Stimulated activated CD4-positive, alpha-beta T cell treated with anti-CD3 and anti-CD28 coated beads, Interleukin-4, amount 100 ng/mL, for 1 hour (primary cell): ENCODE measurements at regions not wholly inside any gene's neighbourhood (a gene's known extent, or its start where the extent isn't known, plus 50 kb on each side); places are given as distances from the start of the nearest gene placed in this dataset.
A peak's percentile ranks its signal among the peaks of the same experiment; 100 is the strongest.

Experiments used
- DNase-seq: peaks from one replicate; pipeline ENCODE4 v3.0.0-alpha.2; 2020

DNA sequence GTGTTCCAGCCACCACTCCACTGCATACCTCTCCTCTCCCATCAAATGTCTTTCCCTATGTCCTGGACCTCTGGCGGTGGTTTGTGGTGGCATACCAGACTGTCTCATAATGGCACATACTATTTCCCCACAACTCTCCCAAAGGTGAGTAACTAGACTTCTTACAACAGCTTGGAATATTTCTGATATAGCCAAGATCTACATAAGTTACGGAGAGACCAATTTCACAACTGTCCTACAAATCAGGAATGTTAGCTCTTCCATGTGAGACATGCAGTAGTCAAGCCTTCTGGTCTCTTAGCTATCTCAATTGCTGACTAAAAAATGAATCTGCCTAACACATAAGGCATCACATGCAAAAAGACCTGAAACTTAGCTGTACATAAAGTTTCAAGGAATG, 588.9 kb downstream of the RNF144B start:
- DNase-seq = no peak

DNA sequence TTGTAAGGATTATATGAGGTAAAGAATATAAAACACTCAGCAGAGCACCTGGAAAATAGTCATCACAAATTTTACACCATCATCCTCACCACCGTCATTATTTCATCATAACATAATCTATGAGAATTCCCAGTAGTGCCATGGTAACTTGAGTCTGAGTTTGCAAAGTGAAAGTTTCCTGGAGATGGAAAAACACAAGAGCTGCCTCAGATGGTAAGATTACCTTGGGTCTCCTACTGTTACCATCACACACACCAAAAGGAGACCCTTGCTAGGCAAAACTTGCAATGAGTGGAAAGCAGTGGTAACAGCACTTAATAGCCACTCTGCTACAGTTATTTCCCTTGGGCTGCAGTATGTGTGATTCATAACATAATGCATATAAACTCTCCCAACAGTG, 589.8 kb downstream of the RNF144B start:
- DNase-seq = no peak

DNA sequence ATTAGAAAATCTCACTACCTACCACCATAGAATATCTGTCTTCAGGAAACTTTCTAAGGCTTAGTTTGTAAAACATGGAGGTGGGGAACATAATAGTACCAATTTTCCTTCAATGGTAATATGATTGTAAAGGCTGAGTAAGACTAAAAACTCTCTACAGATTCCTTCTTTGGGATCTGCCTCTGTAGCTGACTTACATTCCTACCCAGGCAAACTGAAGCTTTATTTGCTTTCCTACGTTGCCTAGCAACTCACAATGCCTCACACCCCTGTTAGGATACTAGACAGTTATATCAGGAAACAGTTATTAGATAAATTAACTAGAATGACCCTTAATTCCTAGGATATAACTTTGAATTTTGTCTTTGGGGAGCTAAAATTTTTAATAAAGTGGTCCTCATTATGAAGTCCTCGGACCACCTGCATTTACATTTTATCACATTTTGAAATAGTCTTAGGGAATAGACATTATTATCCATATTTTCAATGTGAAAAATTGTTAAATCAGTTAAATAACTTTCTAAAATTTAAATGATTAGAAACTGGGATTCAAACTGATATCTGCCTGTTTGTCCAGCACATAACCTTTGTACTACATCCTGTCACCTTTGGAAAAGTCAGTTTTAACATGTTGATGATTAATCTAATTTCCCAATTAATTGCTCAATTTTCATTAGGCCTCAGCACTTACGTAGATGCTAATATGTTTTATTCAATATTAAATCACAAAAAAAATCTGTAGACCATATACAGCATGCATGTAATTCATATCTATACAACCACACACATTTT, 591.4 kb downstream of the RNF144B start:
- no peak for DNase-seq

DNA sequence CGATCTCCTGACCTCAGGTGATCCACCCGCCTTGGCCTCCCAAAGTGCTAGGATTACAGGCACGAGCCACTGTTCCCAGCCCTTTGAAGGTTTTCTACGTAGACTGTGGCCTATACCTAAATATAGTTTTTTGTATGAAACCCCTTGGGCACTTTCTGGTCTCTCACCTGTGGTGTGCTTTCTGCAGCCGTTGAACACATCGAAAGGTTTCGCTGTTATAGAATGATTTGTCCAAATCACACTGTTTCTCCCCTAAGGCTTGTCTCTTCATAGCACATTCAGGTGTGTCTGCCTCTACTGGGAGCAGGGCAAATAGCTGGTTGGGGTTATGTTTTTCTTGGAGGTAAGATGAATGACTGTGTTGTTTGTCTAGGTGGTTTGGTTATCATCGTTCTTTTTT, 597.9 kb downstream of the RNF144B start:
- no peak for DNase-seq

DNA sequence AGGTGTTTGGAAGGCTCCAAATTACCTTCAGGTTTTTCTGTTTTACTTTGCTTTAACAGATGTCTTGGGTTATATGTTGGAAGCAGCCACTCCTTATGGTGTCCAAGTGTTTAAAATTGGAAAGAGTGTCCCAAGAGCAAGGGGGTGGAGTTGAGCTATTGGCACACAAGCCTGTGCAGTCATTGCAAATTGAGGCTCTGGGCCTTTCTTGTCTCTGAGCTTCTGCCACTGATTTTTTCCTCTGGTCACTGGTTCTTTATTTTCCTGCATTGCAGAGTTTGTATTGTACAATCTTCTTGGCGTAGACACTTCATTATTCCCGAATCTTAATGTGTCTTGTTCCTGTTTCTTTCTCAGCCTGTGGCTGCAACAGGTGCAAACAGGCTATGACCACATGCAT, 598.8 kb downstream of the RNF144B start:
- no peak for DNase-seq

DNA sequence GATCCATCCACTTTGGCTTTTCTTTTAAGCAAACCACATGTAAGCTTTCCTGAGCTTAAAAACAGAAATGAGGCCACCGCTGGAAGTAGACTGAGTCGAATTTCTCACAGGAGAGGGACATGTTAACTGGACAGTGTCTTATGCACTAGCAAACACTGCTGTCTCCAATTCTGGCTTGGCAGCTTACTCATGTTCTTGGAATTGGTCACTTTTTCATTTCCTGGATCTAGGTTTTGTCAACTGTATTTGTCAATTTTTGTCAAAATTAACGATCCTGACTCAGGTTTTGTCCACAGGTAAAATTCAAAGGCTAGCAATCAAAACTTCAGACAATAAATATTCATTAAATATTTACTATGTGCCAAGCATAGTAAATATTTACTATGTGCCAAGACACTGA, 601.5 kb downstream of the RNF144B start:
- no peak for DNase-seq

DNA sequence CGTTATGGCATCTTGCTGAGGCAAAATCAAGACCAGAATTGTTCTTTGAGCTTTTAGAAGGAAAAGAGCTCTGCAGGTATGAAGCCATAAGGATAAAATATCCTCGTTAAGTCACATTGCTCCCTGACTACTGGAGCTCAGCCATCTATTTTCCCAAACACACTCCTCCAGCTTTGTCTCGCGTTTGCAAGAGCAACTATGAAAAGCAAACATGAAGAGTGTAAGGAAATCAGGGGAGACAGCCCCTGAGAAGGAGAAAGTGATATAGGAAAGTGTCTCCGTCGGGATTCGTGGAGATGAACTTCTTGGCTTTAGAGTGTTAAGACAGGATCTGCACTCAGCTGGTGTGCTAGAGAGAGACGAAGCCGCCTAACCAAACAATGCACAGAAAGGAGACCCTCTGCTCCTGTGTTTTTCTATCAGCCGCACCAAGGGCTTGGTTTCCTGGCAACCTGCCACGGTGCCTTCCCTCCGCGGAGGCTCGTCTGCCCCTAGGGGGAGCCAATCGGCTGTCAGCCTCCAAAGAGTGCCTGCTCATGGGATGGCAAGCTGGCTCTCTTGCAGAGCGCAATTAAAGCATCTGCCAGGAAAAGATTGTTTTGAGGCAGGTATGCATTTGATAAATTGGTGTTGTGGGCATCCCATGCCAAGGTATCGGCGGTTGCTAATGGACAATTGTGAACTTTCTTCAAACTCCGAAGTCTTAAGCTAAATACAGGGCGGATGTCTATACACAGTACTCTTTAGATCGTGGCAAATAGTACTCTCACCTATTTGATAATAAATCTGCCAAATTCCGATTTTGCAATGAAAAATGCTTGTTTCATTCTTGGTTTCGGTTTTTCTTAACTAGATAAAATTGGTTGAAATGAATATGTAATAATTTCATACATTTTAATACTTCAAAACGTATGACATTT, 603.2 kb downstream of the RNF144B start:
- DNase-seq = peak; percentile 15

DNA sequence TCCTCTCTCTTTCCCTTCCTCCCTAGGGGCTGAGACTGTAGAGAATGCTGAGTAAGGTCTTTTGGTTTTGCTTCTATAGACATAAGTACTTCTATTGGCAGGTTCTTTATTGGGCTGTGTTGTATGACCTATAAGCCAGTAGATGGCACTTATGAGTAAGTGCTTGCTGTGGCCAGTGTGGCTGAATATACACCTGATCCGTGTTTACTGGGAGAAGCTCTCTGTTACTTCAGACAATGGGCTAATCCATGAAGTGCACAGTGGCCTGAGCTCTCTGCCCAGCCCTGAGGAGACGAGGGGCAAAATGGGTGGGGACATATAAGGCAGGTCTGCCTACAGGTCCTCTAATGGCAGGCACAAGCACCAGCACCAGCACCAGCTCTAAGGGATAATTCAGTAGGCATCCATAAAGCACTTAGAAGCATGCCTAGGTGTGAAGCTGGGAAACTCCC, 610.3 kb downstream of the RNF144B start:
- DNase-seq = no peak

DNA sequence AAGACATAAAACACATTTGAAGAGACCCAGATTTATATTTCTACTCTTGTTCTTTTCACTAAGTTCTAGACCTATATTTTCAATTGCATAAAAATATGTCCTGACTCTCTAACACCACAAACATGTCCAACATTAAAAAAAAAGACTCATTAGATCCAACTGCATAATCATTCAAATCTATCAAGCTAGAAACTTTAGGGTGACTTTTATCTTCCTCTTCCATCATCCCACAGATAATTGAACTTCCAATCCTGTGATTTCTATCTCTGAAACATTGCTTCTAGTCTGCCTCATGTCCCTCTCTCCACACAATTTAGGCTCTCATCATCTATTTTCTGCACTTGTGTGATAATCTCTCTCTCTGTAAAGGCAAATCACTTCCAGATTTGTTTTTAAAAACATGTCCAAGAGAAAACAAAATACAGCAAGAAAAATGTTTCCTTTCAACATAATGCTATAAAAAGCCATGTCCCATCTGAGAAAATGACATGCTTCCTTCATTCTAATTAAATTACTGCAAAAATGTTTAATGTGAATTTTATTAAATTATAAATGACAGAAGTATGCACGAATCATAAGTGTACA, 615.9 kb downstream of the RNF144B start:
- DNase-seq = no peak

DNA sequence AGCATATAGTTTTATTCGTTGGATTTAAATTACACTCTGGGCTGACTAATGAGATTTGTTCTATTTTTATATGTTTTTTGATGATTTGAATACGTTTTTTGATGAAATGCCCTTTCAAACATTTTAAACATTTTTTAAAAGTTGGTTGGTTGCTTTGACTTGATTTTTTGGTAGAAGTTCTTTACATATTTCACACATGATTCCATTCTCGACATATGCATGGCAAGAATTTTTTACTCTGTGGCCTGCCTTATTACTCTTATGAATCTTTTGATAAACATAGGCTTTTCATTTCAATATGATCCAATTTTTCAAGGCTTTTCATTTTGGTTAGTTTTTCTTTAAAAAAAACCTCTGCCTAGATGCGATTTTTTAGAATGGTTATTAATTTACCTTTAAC, 617.0 kb downstream of the RNF144B start:
- DNase-seq = no peak

DNA sequence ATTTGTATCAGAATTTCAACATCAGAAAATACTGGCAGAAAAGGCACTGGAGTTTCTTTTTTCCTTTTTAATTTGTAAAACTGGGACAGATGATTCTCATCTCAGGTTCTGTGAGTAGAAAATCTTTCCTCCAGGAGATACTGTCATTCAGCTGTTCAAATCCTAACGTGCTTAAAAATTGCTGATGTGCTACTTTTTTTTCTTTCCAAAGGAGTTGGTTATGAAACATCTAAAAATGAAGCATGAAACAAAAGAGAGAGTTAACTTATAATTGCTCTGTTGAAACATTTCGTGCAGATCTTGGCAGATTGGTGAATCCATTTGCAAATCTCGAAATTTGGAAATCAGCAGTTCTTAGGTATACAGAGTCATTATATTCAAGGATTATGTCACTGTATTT, 622.6 kb downstream of the RNF144B start:
- no peak for DNase-seq

DNA sequence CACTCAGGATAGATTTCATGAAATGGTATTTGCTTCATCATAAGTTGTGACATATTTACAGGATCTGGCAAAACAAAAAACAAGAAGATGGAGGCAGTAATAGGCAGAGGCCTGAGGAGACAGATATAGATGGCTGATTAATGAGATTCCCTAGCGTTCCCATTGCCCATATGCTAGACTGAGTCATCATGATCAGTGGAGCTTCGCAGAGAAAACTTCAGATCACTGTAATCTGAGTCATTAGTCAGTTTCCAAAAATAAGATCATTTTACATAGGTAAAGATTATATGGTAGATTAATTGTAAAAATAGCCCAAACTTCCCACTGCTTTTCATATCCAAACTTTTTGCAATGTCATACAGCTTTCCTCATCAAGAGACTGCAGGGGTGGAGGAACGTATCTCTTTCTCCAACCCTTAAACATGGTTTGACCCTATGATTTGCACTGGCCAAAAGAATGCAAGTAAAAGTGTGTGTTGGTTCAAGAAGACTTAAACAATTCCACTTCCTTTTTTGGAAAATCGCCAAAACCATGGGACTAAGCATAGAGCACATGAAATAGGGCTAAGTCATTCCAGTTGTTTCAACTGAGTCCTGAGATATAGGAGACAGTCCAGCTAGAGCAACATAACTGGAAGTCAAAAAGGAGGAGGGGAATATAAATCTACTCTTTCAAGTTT, 626.0 kb downstream of the RNF144B start:
- DNase-seq = no peak

DNA sequence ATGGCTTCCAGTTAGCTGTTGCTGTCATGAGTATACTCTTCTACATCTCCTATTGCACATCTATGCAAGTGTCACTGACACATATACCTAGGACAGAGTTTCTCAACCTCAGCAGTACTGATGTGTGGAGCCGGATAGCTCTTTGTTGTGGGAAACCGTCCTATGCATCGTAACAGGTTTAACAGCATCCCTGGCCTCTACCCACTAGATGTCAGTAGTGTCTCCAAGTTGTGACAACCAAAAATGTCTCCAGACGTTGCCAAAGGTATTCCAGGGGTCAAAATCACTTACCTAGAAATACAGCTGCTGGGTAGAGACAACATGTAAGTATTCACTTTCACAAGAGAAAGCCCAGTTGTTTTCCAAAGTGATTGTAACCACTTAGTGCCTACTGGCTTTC, 637.6 kb downstream of the RNF144B start:
- no peak for DNase-seq

DNA sequence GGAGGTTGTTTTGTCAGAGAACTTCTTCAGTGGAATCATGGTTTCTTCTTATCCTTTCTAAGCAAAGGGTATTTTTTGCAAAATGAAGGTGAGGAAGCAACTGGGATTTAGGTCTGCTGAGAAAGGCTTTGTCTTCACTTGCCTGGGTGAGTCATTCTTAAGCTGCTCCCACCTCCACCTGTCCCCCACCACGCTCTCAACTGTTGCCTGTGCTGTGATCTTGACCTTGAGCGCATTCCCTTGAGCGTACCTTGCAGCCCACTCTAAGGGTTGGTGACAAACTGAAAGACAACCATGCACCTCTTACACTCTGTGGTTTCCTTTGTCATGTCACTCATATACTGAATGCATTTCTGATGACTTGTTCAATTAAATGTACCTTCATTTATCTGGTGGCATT, 641.1 kb downstream of the RNF144B start:
- no peak for DNase-seq

DNA sequence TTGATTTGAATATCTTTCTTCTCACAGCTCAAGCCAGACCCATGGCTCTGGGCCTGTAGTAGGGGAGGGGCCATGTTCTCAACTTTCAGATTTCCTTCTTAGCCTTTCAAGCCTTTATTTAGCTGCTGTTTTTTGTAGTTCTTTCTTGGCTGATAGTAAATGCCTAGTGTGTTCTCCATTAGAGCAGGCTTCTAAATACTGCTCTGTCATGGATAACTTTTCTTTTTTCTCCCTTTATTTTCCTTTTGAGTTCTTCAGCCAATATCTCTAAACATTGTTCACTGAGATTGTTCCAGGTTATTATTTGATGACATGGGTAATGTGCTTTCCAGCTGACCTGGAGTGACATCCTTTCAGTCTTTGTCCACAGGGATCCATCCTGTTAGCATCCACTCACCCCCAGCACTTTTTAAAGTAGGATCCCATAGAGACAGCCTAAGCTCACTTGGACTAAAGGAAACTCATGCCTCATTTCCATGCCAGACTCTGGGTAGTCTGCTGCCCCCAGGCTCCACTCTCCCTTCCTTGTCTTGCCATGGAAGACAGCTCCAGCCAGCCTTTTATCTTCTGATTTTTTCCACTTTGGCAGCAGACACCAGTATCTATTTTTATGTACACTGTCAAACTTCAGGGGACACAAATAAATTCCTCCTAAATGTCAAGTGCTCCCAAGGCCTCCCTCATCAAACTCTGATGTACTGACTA, 645.6 kb downstream of the RNF144B start:
- no peak for DNase-seq

DNA sequence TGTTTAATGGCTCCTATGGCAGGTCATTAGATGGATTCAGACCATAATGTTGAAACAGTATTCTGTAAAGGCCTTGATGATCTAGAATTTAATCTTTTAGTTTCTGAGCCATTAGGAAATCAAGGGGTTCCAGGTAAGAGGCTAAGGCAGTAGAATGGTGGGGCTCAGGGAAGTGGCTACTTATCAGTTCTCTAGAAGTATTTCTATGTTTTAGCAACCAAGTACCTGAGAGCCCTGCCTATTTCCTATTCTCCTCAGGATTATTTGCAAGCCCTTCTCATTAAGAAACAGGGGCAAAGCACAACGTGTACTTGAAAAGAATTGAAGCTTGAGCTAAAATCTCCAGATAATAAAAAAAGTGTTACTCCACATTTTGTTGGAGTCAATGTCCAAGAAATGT, 646.5 kb downstream of the RNF144B start:
- DNase-seq = no peak

DNA sequence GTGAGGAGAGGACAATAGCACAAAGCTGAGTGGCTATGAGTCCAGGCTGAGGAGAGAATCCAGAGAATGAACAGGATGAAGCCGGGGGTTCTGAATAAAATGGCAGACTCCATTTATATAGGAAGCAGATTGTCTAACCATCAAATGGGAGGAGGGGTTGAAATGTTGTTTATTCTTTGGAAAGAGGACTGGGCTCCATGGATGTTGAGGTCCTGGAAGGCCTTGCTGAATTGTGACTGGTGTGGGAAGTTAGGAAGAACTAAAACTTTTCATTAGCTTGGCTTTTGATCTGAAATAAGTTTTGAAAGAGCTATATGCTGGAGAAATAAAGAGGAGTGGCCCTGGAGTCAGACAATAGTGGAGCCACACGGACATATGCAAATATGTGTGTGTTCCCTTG, 647.8 kb downstream of the RNF144B start:
- no peak for DNase-seq

DNA sequence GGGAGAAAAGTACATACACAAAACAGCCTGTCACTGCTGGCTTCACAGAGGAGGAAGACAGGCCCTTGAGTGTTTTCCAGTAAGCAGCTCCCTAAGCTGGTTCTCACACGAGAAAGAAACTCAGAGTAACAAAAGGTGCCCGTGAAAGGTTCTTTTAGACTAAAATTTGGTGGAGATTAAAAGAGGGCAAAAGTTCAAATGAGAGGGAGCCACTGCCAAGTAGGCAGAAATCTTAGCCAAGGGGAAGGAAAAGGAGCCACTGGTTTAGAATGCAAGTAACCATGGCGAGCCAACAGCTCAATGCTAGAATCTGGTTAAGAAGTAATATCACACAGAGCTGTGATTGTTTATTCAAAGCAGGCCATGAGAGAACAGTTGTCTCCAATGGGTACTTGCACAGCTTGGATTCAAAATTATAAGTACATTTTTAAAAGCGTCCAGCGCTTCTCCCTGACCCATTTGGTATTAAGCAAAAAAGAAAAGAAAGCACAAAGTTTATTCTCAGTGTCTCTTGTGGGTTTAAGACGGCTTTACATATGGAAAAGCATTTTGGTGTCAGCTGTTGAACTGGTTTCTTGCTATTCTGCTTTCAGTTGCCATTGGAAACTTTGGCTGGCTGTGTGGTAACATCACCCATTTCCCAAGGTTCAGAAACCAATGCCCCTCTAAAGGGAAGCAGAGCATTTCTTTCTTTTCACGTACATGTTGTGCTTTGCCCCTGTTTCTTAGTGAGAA, 648.5 kb downstream of the RNF144B start:
- DNase-seq = no peak

DNA sequence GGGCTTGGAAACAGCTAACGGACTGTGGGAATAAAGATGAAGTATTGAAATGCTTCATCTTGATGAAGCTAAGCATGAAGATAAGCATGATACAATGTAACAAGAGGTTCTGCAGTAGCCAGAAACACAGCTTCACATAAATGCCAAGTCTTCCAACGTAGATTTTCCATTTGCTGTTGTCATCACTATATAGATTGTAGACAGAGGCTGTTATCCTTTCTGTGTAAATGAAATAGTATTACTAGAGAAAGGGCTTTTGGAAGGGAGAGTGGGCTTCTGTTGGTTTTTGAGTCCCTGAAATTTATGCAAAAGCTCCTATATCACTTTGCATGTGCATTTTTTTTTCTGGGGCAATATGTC, 649.0 kb downstream of the RNF144B start:
- DNase-seq = no peak

DNA sequence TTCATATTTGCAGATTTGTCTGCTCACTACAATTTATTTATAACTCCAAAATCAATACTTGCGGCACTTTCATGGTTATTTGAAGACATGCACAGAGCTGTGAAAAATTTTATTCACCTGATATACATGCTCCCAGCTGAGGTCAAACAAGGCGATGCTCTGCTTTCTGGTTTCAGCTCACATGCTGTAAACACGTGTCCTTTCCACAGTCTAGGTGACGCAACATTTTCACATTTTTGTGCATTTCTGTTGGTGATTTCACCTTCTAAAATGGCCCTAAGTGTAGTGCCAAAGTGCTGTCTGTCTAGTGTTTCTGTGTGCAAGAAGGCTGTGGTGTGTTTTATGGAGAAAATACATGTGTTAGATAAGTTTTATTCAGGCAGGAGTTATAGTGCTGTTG, 650.5 kb downstream of the RNF144B start:
- no peak for DNase-seq

DNA sequence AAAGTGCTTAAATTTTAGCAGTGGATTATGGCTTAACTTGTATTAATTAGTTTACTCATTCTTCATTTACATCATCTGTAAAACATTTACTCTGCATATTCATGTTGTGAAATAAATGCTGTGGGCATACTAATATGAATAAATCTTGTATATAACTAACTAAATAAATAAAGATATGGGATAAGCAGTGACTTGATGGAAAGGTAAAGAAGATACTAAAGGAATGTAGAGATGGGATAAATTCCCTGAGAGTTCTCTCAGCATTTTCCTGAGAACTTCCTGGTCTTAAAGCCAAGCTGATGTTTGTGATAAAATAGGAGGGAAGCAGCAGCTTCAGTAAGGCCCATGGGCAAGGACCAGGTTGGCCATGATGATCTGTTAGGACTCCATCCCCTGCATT, 652.1 kb downstream of the RNF144B start:
- DNase-seq = no peak

DNA sequence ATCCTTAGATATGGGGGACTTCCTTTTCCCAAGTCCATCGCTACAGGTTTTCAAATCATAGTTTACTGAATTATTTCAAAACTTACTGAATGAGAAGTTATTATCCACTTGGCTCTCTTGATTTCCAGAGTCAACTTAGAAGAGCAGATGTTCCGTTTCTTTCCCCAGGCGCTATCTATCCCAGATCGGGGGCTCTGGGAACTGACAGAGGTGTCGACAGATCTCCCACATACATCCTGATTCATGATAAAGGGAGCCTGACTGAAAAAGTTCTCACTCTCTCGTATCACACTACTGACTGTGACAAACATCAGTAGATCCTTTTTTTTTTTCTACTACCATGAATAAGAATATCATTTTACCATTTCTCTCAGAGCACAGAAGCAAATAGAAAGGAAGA, 654.8 kb downstream of the RNF144B start:
- DNase-seq = no peak
